ENCODE measurements at regions not wholly inside any gene's neighbourhood (a gene's known extent, or its start where the extent isn't known, plus 50 kb on each side); places are given as distances from the start of the nearest gene placed in this dataset.

GRCh38 chr3:28575746-28576613, 227.4 kb upstream of the AZI2 start:
- WGBS, 2 donors (ENCODE audit: low coverage in 1 of 2) = 10% methylated on average over 13 of the region's 75 CpGs; no CpG with 5 or more reads in 1 of the 2 donors
- intact Hi-C loops (cut with DNase I; ENCODE audit: low total_unique reads) = no loop called here
- Histone ChIP-seq H3K27ac (no peak overlapping the region), H3K4me1 (peaks cover 0 to 17% (median 0%) of the 10 kb centered on the region in 4 donors), H3K4me3 (peak overlapping the region; percentile 18 to 54 (median 38)), H3K27me3 (peaks cover 40% of the 10 kb centered on the region), H3K36me3 (no peaks in the 10 kb centered on the region), H3K9me3 (no peaks in the 10 kb centered on the region)
- TF ChIP-seq POLR2A (IDR thresholded peaks at IDR 0.05) = no peak
- TF ChIP-seq POLR2AphosphoS5 (IDR thresholded peaks at IDR 0.05) = no peak
- no peak for TF ChIP-seq CTCF (IDR thresholded peaks at IDR 0.05)
- TF ChIP-seq EP300 (IDR thresholded peaks at IDR 0.05; ENCODE audit: low read depth) = no peak
- in situ Hi-C loops (cut with MboI; ENCODE audit: low pct_ligation_motif_present in 1 of 4, low pct_unique_long_range_greater_than_20kb in 1 of 4, low sequenced_read_pairs in 3 of 4) = no loop called here
- no peak for DNase-seq

GRCh38 chr3:28576614-28577200, 228.1 kb upstream of the AZI2 start:
- TF ChIP-seq POLR2A (IDR thresholded peaks at IDR 0.05) = no peak
- no peak for TF ChIP-seq POLR2AphosphoS5 (IDR thresholded peaks at IDR 0.05)
- no peak for TF ChIP-seq EP300 (IDR thresholded peaks at IDR 0.05; ENCODE audit: low read depth)
- TF ChIP-seq CTCF (IDR thresholded peaks at IDR 0.05) = no peak
- 18% methylated on average over 8 of the region's 8 CpGs; no CpG with 5 or more reads in 1 of the 2 donors for WGBS, 2 donors (ENCODE audit: low coverage in 1 of 2)
- Histone ChIP-seq H3K36me3 (no peaks in the 10 kb centered on the region), H3K4me1 (peaks cover 0 to 17% (median 0%) of the 10 kb centered on the region in 4 donors), H3K27me3 (peaks cover 40% of the 10 kb centered on the region), H3K27ac (no peak overlapping the region), H3K4me3 (peak overlapping the region in 1 of 4 donors; percentile 54), H3K9me3 (no peaks in the 10 kb centered on the region)
- no peak for DNase-seq
- intact Hi-C loops (cut with DNase I; ENCODE audit: low total_unique reads) = no loop called here
- in situ Hi-C loops (cut with MboI; ENCODE audit: low pct_ligation_motif_present in 1 of 4, low pct_unique_long_range_greater_than_20kb in 1 of 4, low sequenced_read_pairs in 3 of 4) = no loop called here

- no peaks in the 10 kb centered on the region for H3K36me3 ChIP-seq
- H3K27ac ChIP-seq = no peak overlapping the region
- H3K9me3 ChIP-seq = no peaks in the 10 kb centered on the region
- 49 to 60% methylated on average over 3 of the region's 3 CpGs for WGBS, 2 donors (ENCODE audit: low coverage in 1 of 2)
- no peak for TF ChIP-seq EP300 (IDR thresholded peaks at IDR 0.05; ENCODE audit: low read depth)
- no peak for TF ChIP-seq POLR2AphosphoS5 (IDR thresholded peaks at IDR 0.05)
- TF ChIP-seq POLR2A (IDR thresholded peaks at IDR 0.05) = no peak
- TF ChIP-seq CTCF (IDR thresholded peaks at IDR 0.05) = no peak
- H3K4me3 ChIP-seq = no peak overlapping the region
- in situ Hi-C loops (cut with MboI; ENCODE audit: low pct_ligation_motif_present in 1 of 4, low pct_unique_long_range_greater_than_20kb in 1 of 4, low sequenced_read_pairs in 3 of 4) = no loop called here
- intact Hi-C loops (cut with DNase I; ENCODE audit: low total_unique reads) = no loop called here
- DNase-seq = no peak
- peaks cover 40% of the 10 kb centered on the region for H3K27me3 ChIP-seq
- H3K4me1 ChIP-seq = peaks cover 0 to 17% (median 0%) of the 10 kb centered on the region in 4 donors
Measured at GRCh38 chr3:28577941-28578500, 229.4 kb upstream of the AZI2 start.

GRCh38 chr3:28586325-28586724, 237.7 kb upstream of the AZI2 start:
- H3K4me1 ChIP-seq = no peaks in the 10 kb centered on the region

More at GRCh38 chr3:28586325-28586724, 237.7 kb upstream of the AZI2 start:
- in situ Hi-C loops (cut with MboI; ENCODE audit: low pct_ligation_motif_present in 1 of 4, low pct_unique_long_range_greater_than_20kb in 1 of 4, low sequenced_read_pairs in 3 of 4) = no loop called here
- no peaks in the 10 kb centered on the region for H3K27me3 ChIP-seq
- no peak overlapping the region for H3K27ac ChIP-seq
- H3K36me3 ChIP-seq = no peaks in the 10 kb centered on the region
- DNase-seq = no peak
- no peaks in the 10 kb centered on the region for H3K9me3 ChIP-seq
- TF ChIP-seq EP300 (IDR thresholded peaks at IDR 0.05; ENCODE audit: low read depth) (no peak), POLR2A (IDR thresholded peaks at IDR 0.05) (no peak), POLR2AphosphoS5 (IDR thresholded peaks at IDR 0.05) (no peak), CTCF (IDR thresholded peaks at IDR 0.05) (no peak)
- no peak overlapping the region for H3K4me3 ChIP-seq
- intact Hi-C loops (cut with DNase I; ENCODE audit: low total_unique reads) = no loop called here

All from transverse colon (tissue), 4 donors.